ENCODE measurements at regions not wholly inside any gene's neighbourhood (a gene's known extent, or its start where the extent isn't known, plus 50 kb on each side); places are given as distances from the start of the nearest gene placed in this dataset.
"Not testable (repeated sequence)": the region's sequence is repeated elsewhere in the genome, so short reads cannot be mapped to it uniquely, and the experiment has no call there.

- DNase-seq: no peak
Measured at GRCh38 chr18:8970843-8971242, 131.7 kb upstream of the NDUFV2 start.

- no peak for DNase-seq
Measured at GRCh38 chr18:8972116-8972515, 130.4 kb upstream of the NDUFV2 start.

DNA sequence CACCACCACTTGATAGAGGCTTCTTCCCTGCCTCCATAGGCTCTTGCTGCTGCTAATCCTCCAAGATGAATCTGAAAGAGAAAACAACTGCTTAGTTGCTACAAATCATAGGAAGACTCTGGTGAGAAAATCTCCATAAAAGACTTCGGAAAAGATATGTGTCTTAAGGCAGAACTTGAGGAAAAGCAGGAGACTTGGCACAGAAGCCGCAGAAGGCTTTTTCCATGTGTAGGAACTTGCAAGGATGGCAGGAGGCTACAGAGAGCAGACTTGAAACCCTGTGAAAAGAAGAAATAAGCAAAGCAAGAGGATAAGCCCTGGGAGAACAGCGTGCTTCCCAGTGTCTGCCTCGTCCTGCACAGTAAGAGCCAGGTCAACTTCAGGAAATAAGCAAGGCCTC lies 128.2 kb upstream of the NDUFV2 start:
- no peak for DNase-seq

GRCh38 chr18:8974696-8975095 lies 127.8 kb upstream of the NDUFV2 start:
- DNase-seq: no peak

- DNase-seq: no peak
Measured at GRCh38 chr18:8975624-8976023, 126.9 kb upstream of the NDUFV2 start.

DNA sequence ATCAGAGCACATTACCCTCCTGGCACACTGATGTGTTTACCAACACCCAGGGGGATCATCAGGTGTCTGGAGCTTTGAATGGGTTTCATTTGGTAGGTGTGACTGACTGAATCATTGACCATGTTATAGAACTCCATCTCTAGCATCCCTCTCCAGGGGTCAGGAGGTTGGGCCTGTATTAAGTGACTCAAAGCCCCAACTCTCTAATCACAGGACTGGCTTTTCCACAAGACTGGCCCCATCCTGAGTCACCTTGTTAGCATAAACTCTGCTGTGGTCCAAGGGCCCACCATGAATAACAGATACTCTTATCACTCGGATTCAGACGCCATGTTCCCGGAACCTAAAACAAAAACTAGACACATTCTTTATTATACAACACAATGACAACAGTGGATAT lies 125.9 kb upstream of the NDUFV2 start:
- no peak for DNase-seq

GRCh38 chr18:8977166-8977565 lies 125.3 kb upstream of the NDUFV2 start:
- no peak for DNase-seq

GRCh38 chr18:8977701-8978100 lies 124.8 kb upstream of the NDUFV2 start:
- DNase-seq: no peak

DNA sequence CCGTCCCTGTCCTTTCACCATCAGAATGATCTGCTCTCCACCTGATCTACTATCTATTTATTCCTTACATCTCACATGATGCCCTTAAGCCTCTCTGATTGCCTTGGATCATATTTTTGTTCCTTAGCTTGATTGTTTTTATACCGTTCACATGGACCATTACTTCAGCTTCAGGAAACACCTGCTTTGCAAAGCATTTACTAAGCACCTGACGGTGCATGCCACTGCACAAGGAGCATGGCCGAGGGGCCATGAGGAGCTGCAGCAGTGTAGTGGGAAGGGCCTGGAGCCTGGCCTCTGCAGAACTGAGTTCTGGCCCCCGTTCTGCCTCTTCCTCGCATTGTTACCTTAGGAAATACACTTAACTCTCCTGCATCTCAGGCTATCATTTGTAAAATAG lies 124.1 kb upstream of the NDUFV2 start:
- no peak for DNase-seq

- DNase-seq: no peak
Measured at GRCh38 chr18:8979258-8979988, 123.1 kb upstream of the NDUFV2 start.

- no peak for DNase-seq
Measured at GRCh38 chr18:8980496-8980895, 122.0 kb upstream of the NDUFV2 start.

DNA sequence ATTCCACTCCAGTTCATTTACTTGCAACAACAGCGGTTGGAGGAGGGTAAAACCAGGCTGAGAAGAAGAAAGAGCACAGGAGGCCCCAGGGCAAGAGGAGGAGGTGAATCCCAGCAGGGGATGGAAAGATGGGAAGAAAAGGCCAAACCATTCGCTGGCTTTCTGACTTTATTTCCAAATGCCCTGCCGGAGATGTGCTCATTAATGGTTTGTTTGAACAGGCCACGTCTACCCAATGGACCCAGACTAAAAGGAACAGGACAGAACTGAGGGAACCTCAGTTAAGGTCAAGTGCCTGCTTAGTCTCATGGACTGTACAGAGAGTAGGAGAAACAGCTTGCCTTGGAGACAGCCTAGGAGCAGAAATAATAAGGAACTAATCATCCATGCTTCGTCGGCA lies 121.6 kb upstream of the NDUFV2 start:
- DNase-seq: no peak

DNA sequence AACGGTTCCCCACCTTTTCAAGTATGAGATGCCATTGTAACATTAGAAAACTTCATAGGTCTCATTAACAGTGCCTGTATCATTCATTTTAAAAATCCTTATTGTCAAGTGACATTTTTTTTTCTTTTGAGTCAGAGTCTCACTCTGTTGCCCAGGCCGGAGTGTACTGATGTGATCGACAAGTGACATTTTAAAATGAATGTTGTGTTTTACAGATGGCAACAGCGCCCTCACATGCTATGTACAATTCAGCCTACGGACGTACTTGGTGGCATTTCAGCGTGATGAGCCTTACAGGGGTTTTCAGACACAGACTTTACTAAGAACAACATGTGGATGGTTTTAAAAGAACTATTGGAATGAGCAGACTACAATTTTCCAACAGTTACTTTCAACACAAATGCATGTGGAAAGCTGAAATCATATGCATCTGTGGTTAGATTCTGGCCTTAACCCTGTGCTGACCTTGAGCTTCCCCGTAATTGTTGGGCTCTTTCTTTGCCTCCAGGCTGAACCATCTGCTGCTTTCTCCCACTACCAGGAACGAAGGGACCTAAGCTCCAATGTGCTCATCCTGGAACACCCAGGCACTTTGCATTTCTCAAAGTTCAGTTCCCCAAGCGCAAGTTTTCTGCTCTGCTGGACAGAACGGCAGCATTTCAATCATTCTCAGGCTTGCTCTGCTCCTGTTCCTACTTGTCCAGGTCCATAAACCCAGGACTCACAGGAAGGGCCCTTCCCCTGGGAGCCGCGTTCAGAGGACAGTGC lies 119.9 kb upstream of the NDUFV2 start:
- DNase-seq: no peak

DNA sequence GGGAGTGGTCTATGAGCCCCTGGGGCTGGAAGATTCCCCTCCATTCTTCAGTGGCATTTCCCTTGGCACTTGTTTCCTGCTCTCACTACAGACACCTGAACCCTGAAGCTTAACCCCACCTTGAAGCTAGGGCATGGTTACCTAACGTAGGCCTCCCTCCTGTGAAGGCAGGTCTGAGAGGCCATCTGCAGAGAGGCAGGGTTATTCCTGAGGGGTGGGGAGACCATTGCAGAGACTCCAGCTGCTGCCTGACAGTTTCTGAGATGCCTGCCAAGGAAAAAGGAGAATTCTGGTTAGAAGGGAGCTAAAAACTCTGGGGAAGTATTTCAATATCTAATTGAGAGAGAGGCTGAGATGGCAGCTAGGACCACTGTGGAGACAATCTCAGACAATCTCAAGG lies 119.3 kb upstream of the NDUFV2 start:
- DNase-seq: no peak

- DNase-seq: no peak
Measured at GRCh38 chr18:8984131-8984721, 118.3 kb upstream of the NDUFV2 start.

- DNase-seq: no peak
Measured at GRCh38 chr18:8987241-8987640, 115.3 kb upstream of the NDUFV2 start.

- peak; percentile 75 for DNase-seq
Measured at GRCh38 chr18:8988260-8988871, 114.1 kb upstream of the NDUFV2 start.

DNA sequence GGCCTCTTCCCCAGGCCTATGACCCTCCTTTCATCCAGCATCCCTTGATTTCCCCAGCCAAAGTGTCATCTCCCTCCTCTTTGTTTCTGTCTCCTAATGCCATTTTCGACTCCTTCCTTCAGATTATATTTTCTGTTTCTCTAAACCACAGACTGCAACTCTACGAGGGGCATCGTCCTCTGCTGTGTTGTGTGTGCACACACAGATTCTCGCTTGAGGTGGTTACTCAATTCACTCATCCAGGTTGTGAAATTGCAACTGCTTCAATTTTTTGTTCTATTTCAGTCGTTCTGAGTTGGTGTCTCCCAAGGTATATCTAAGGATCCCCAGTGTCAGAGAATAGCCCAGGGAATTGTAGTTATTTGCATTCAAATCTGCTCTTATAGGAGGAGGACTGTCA lies 113.5 kb upstream of the NDUFV2 start:
- no peak for DNase-seq

- no peak for DNase-seq
Measured at GRCh38 chr18:8989855-8990254, 112.6 kb upstream of the NDUFV2 start.

DNA sequence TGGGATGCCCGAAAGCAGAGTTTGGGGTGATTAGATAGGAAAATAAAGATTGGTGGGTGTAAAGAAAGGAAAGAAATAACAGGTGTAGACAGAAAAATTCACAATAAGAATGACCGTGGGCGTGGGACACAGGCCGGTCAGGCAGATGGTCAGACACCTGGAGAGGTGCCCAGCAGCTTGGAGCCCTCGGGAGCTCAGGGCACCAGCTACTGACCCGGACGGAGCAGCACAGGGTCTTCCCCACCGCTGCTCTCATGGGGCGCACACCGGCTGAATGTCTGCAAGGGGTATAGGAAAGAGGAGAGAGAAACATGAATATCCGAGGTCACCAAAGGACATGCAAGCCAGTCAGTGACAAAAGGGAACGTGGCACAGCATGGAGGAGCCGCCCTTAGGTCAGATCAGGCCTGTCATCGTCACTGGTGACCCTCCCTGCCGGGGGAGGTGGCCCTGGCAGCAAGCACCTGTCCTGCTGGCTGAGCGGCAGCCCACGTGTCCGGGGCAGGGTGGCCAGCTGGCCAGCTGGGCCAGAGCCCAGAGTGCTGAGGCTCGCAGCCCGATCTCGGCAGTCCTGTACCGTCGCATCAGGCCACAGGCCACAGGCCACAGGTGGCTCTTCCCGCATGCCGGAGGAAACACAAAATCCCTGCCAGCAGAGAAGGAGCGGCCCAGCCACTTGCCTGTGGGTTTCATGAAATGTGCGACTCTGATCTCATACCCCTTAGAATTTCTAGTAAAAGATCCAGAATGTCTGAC lies 112.0 kb upstream of the NDUFV2 start:
- no peak for DNase-seq

GRCh38 chr18:8991155-8991554 lies 111.3 kb upstream of the NDUFV2 start:
- DNase-seq: no peak

DNA sequence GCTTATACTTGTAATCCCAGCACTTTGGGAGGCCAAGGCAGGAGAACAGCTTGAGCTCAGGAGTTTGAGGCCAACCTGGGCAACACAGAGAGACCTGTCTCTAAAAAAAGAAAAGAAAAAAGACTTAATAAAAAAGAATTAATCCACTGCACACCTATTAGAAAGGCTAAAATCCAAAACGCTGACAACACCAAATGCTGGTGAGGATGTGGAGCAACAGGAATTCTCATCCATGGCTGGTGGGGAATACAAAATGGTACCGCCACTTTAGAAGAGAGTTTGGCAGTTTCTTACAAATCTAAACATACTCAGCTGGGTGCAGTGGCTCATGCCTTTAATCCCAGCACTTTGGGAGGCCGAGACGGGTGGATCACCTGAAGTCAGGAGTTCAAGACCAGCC lies 110.0 kb upstream of the NDUFV2 start:
- not testable (repeated sequence) for DNase-seq

- no peak for DNase-seq
Measured at GRCh38 chr18:8994603-8995002, 107.9 kb upstream of the NDUFV2 start.

All from activated CD8-positive, alpha-beta memory T cell treated with anti-CD3 and anti-CD28 coated beads, Interleukin-2, amount 50 U/mL, for 48 hours (primary cell).